Spleen (tissue), 7 donors: ENCODE measurements at regions not wholly inside any gene's neighbourhood (a gene's known extent, or its start where the extent isn't known, plus 50 kb on each side); places are given as distances from the start of the nearest gene placed in this dataset.

Experiments used
- CTCF ChIP-seq, 11 experiments: fragments of 200-600 bp in 7 of 11; fragments of 450-650 bp in 4 of 11; sonication (generic) in 4 of 11; IDR thresholded peaks in 8 of 11; conservative IDR thresholded peaks in 3 of 11; 1 replicate in 7 of 11; 2 replicates in 4 of 11; pipeline versions ENCODE4 v1.4.0 to v1.8.0; 2016 to 2021; ENCODE audit warnings: antibody characterized with exemption in 11 of 11, inconsistent platforms in 4 of 11, mild to moderate bottlenecking in 1 of 11
- POLR2A ChIP-seq, 3 donors: fragments of 450-650 bp; IDR thresholded peaks; one replicate each; pipeline ENCODE4 v1.5.1; 2017; ENCODE audit warnings: antibody characterized with exemption in 3 of 3, mild to moderate bottlenecking in 1 of 3
- POLR2AphosphoS5 ChIP-seq, 3 donors: sonication (generic); formaldehyde crosslinking; IDR thresholded peaks; one replicate each; pipeline ENCODE4 v1.5.1; 2017; ENCODE audit warnings: antibody characterized with exemption in 3 of 3
- donor health status: DM: no; HTN: no; CAD: no; lungs with moderate emphysema.
- donor health status: DM: no; HTN: no; CAD: no.
- donor health status: DM: no; HTN: no; CAD: no.

GRCh38 chr3:40901298-40901697 lies 298.0 kb upstream of the CTNNB1 start:
- TF ChIP-seq CTCF (IDR thresholded peaks at IDR 0.05 in 8 of 11, conservative IDR thresholded peaks at IDR 0.05 in 3 of 11) (no peak), POLR2AphosphoS5 (IDR thresholded peaks at IDR 0.05) (no peak), POLR2A (IDR thresholded peaks at IDR 0.05) (no peak)
